HCT116 (cell line): ENCODE measurements at regions not wholly inside any gene's neighbourhood (a gene's known extent, or its start where the extent isn't known, plus 50 kb on each side); places are given as distances from the start of the nearest gene placed in this dataset.

Experiments used
- ATAC-seq: fragments of 200-7000 bp; cut with Tn5 transposase; 2 replicates; pipeline ENCODE4 v1.9.1; 2020; ENCODE audit warnings: mild to moderate bottlenecking, moderate library complexity
- BruUV-seq: library from RNA; stranded (reverse); fragments of 400-500 nt; replicated peaks from 2 replicates; lab custom pipeline; 2021; lab: Mats Ljungman, UMichigan
- CTCF ChIA-PET: fragments of 300-600 bp; sonication (Branson Sonifier 250); formaldehyde crosslinking; loops from one replicate; lab custom pipeline; 2021; ENCODE audit warnings: antibody characterized with exemption; lab: Charles Lee
- POLR2A ChIA-PET: fragments of 300-600, 350-600 bp; sonication (Branson Sonifier 250); formaldehyde crosslinking; loops from one replicate; lab custom pipeline; 2021; ENCODE audit warnings: antibody characterized with exemption; lab: Charles Lee
- RAD21 ChIA-PET, 2 experiments: fragments of 300-600 bp; sonication (Branson Sonifier 250); formaldehyde crosslinking; loops; one replicate each; lab custom pipeline; 2023; ENCODE audit warnings: low total read pairs in 2 of 2; ENCODE audit not compliant: uncharacterized antibody in 2 of 2, unreplicated experiment in 2 of 2, low non-redundant PET in 1 of 2; lab: Charles Lee
- DNase-seq: peaks from one replicate; pipeline ENCODE4 v3.0.0-alpha.2; 2010; ENCODE audit warnings: low read depth, low spot score
- H2AFZ ChIP-seq: fragments of 200-600 bp; shearing (Covaris generic), sonication (generic); 2 replicates; pipeline ENCODE4 v1.6.1; 2017; ENCODE audit warnings: low read depth, mixed run types, mixed read lengths, antibody characterized with exemption, low read length; ENCODE audit not compliant: poor library complexity, severe bottlenecking
- H3K27ac ChIP-seq: 2 replicates; pipeline ENCODE4 v1.5.1; 2012; ENCODE audit warnings: low read depth, low read length
- H3K27me3 ChIP-seq: fragments of 200-600 bp; sonication (generic); 2 replicates; pipeline ENCODE4 v1.6.1; 2016; ENCODE audit warnings: mixed run types, low read length, mixed read lengths; ENCODE audit not compliant: insufficient read depth
- H3K36me3 ChIP-seq, 2 experiments: fragments of 200-500 bp in 1 of 2; fragments of 200-600 bp in 1 of 2; sonication (Bioruptor generic) in 1 of 2; sonication (generic) in 1 of 2; 2 replicates each; pipeline versions ENCODE4 v1.5.1 to v1.6.1; 2014 to 2016; ENCODE audit warnings: low read length in 2 of 2, inconsistent platforms in 1 of 2, mixed read lengths in 1 of 2, mixed run types in 1 of 2; ENCODE audit not compliant: insufficient read depth in 2 of 2, control insufficient read depth in 1 of 2
- H3K4me1 ChIP-seq, 2 experiments: fragments of 200-600 bp in 1 of 2; sonication (generic) in 1 of 2; 2 replicates each; pipeline versions ENCODE4 v1.5.1 to v1.6.1; 2012 to 2017; ENCODE audit warnings: low read length in 2 of 2, inconsistent platforms in 1 of 2, mild to moderate bottlenecking in 1 of 2, mixed read lengths in 1 of 2, mixed run types in 1 of 2, moderate library complexity in 1 of 2; ENCODE audit not compliant: insufficient read depth in 2 of 2, control insufficient read depth in 1 of 2
- H3K4me2 ChIP-seq: fragments of 200-600 bp; sonication (generic); 2 replicates; pipeline ENCODE4 v1.6.1; 2017; ENCODE audit warnings: mixed run types, low read length, mixed read lengths
- H3K4me3 ChIP-seq, 2 experiments: fragments of 200-600 bp in 1 of 2; sonication (generic) in 1 of 2; replicated peaks in 1 of 2; 2 replicates each; pipeline ENCODE4 v1.5.1; 2011 to 2016; ENCODE audit warnings: low read length in 2 of 2, control low read depth in 1 of 2, low read depth in 1 of 2, mild to moderate bottlenecking in 1 of 2, mixed read lengths in 1 of 2, mixed run types in 1 of 2
- H3K79me2 ChIP-seq: fragments of 200-600 bp; sonication (generic); 2 replicates; pipeline ENCODE4 v1.6.1; 2017; ENCODE audit warnings: mild to moderate bottlenecking, mixed run types, low read length, moderate library complexity, mixed read lengths; ENCODE audit not compliant: insufficient read depth
- H3K9ac ChIP-seq: fragments of 200-600 bp; sonication (generic); 2 replicates; pipeline ENCODE4 v1.6.1; 2016; ENCODE audit warnings: low read length, mixed read lengths
- H3K9me2 ChIP-seq: fragments of 200-600 bp; sonication (generic), shearing (Covaris generic); 2 replicates; pipeline ENCODE4 v1.6.1; 2017; ENCODE audit warnings: mixed run types, mild to moderate bottlenecking, moderate library complexity; ENCODE audit not compliant: insufficient read depth
- H3K9me3 ChIP-seq, 2 experiments: fragments of 200-500 bp in 1 of 2; fragments of 200-600 bp in 1 of 2; sonication (Bioruptor generic) in 1 of 2; sonication (generic) in 1 of 2; 2 replicates each; pipeline ENCODE4 v1.6.1; 2014 to 2017; ENCODE audit warnings: low read length in 2 of 2, mixed read lengths in 2 of 2, inconsistent platforms in 1 of 2, low read depth in 1 of 2, mild to moderate bottlenecking in 1 of 2, mixed run types in 1 of 2, moderate library complexity in 1 of 2; ENCODE audit not compliant: control insufficient read depth in 1 of 2, insufficient read depth in 1 of 2
- H4K20me1 ChIP-seq: fragments of 200-600 bp; sonication (generic), shearing (Covaris generic); 2 replicates; pipeline ENCODE4 v1.6.1; 2017; ENCODE audit warnings: mixed run types, mild to moderate bottlenecking, moderate library complexity; ENCODE audit not compliant: insufficient read depth
- CBX3 ChIP-seq: IDR thresholded peaks from 2 replicates; pipeline ENCODE4 v1.6.1; 2012; ENCODE audit warnings: low read depth
- CEBPB ChIP-seq: IDR thresholded peaks from 2 replicates; pipeline ENCODE4 v1.6.1; 2012; ENCODE audit warnings: low read depth
- ELF1 ChIP-seq: IDR thresholded peaks from 2 replicates; pipeline ENCODE4 v1.6.1; 2012; ENCODE audit warnings: low read depth, borderline replicate concordance
- EZH2 ChIP-seq: fragments of 200-600 bp; sonication (generic); IDR thresholded peaks from 2 replicates; pipeline ENCODE4 v1.6.1; 2017; ENCODE audit warnings: antibody characterized with exemption, mixed run types
- EZH2phosphoT487 ChIP-seq: fragments of 200-600 bp; IDR thresholded peaks from 2 replicates; pipeline ENCODE4 v1.6.1; 2018; ENCODE audit warnings: antibody characterized with exemption, borderline replicate concordance
- JUND ChIP-seq: IDR thresholded peaks from 2 replicates; pipeline ENCODE4 v1.6.1; 2012
- POLR2A ChIP-seq: IDR thresholded peaks from 2 replicates; pipeline ENCODE4 v1.7.0; 2011; ENCODE audit warnings: borderline replicate concordance; ENCODE audit not compliant: insufficient read depth, insufficient read length; ENCODE audit errors: extremely low read depth
- POLR2AphosphoS5 ChIP-seq: IDR thresholded peaks from 2 replicates; pipeline ENCODE4 v1.6.1; 2011; ENCODE audit warnings: mild to moderate bottlenecking, low read depth, low read length, moderate library complexity
- RAD21 ChIP-seq: IDR thresholded peaks from 2 replicates; pipeline ENCODE4 v1.6.1; 2012; ENCODE audit warnings: low read depth, mild to moderate bottlenecking
- SIN3A ChIP-seq: IDR thresholded peaks from 2 replicates; pipeline ENCODE4 v1.6.1; 2012; ENCODE audit warnings: low read depth
- SP1 ChIP-seq: IDR thresholded peaks from 2 replicates; pipeline ENCODE4 v1.6.1; 2012; ENCODE audit warnings: low read depth
- YY1 ChIP-seq: IDR thresholded peaks from 2 replicates; pipeline ENCODE4 v1.6.1; 2011; ENCODE audit warnings: low read length, low read depth, moderate library complexity, mild to moderate bottlenecking; ENCODE audit not compliant: insufficient replicate concordance; ENCODE audit errors: extremely low read depth
- ZFX ChIP-seq: fragments of 450-650 bp; IDR thresholded peaks from 2 replicates; pipeline ENCODE4 v1.6.1; 2017
- intact Hi-C: fragments of 100-400 bp; cut with micrococcal nuclease; formaldehyde crosslinking; loops from 2 replicates; pipeline ENCODE4 v1.10.0; 2022
- TF ChIP-seq, protein P1 (sequence below): IDR thresholded peaks from 2 replicates; pipeline ENCODE4 v1.6.1; 2012
- TF ChIP-seq, protein P2 (sequence below), 3 experiments: fragments of 200-600 bp in 1 of 3; sonication (generic) in 1 of 3; IDR thresholded peaks in 2 of 3; conservative IDR thresholded peaks in 1 of 3; 2 replicates each; pipeline ENCODE4 v1.5.1; 2012 to 2017; ENCODE audit warnings: low read depth in 2 of 3, low read length in 2 of 3, antibody characterized with exemption in 1 of 3, borderline replicate concordance in 1 of 3, control low read depth in 1 of 3, mild to moderate bottlenecking in 1 of 3, mixed read lengths in 1 of 3, mixed run types in 1 of 3, moderate library complexity in 1 of 3; ENCODE audit not compliant: insufficient read depth in 1 of 3

DNA sequence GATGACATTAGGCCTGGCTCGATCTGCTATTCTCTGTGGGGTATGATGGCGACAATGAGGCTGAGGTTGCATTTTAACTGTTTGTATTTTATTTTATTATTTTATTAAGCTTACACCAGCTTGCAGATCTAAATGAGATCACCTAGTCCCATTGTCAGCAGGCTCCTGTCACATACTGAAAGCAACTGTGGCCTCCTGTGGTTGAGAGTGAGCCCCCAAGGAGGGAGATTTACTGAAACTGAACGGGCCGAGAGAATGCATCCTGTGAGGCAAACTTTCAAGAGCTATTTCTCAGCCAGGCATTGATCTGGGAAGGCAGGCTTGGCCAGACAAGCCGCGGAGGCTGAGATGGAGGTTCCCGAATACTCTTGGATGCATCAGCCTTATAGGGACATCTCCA, 210.4 kb upstream of the ARRDC4 start (continued):
- TF ChIP-seq EZH2phosphoT487 (no peak), POLR2A (no peak), RAD21 (no peak), CBX3 (no peak), ZFX (no peak), YY1 (no peak), JUND (no peak), EZH2 (no peak), SP1 (no peak), POLR2AphosphoS5 (no peak), SIN3A (no peak), ELF1 (no peak)
- TF ChIP-seq, protein P1, sequence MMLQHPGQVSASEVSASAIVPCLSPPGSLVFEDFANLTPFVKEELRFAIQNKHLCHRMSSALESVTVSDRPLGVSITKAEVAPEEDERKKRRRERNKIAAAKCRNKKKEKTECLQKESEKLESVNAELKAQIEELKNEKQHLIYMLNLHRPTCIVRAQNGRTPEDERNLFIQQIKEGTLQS, result no peak
- TF ChIP-seq, protein P2, sequence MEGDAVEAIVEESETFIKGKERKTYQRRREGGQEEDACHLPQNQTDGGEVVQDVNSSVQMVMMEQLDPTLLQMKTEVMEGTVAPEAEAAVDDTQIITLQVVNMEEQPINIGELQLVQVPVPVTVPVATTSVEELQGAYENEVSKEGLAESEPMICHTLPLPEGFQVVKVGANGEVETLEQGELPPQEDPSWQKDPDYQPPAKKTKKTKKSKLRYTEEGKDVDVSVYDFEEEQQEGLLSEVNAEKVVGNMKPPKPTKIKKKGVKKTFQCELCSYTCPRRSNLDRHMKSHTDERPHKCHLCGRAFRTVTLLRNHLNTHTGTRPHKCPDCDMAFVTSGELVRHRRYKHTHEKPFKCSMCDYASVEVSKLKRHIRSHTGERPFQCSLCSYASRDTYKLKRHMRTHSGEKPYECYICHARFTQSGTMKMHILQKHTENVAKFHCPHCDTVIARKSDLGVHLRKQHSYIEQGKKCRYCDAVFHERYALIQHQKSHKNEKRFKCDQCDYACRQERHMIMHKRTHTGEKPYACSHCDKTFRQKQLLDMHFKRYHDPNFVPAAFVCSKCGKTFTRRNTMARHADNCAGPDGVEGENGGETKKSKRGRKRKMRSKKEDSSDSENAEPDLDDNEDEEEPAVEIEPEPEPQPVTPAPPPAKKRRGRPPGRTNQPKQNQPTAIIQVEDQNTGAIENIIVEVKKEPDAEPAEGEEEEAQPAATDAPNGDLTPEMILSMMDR (IDR thresholded peaks at IDR 0.05 in 2 of 3, conservative IDR thresholded peaks at IDR 0.05 in 1 of 3; ENCODE audit: borderline replicate concordance in 1 of 3, insufficient read depth in 1 of 3, low read depth in 2 of 3, low read length in 2 of 3), result no peak

DNA sequence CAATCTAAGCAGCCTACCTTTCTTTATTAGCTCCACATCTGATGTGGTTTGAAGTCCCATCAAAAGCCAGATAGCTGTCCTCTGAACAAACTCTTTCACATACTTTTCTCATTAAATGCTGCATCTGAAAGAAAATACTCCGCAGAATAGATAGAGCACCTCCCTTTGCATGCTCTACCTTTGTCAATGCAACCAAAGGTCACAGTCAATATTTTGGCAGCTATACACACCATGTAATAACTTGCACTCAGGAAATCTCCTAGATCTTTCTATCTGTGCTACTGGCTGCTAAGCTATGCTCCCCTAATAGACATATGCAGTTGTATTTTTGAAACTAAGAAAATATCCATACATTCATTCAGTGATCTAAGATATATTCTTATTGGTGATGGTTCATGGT, 204.8 kb upstream of the ARRDC4 start:
- RAD21 ChIA-PET, result no interaction called here
- intact Hi-C loops, result loop anchor here (5.0 kb wide), 1 partner anchor 1398 kb away; no protein-coding TSS in a partner anchor
- Histone ChIP-seq H3K9me3 (no peaks in the 10 kb centered on the region), H2AFZ (no peak overlapping the region), H3K79me2 (no peaks in the 10 kb centered on the region), H3K4me3 (no peak overlapping the region), H3K4me2 (no peak overlapping the region), H3K27me3 (no peaks in the 10 kb centered on the region), H3K9ac (no peak overlapping the region), H3K27ac (no peak overlapping the region), H3K9me2 (no peaks in the 10 kb centered on the region), H3K4me1 (no peaks in the 10 kb centered on the region), H3K36me3 (no peaks in the 10 kb centered on the region), H4K20me1 (no peaks in the 10 kb centered on the region)
- POLR2A ChIA-PET, result no interaction called here
- CTCF ChIA-PET, result interaction anchor here (0.6 to 1.5 kb wide), 6 partner anchors 14 to 1482 kb away, joined by 3 to 7 read pairs (median 3); no protein-coding TSS in a partner anchor
- DNase-seq (no peak), ATAC-seq (no peak)
- TF ChIP-seq CEBPB (no peak), EZH2phosphoT487 (no peak), ZFX (no peak), RAD21 (no peak)
- TF ChIP-seq, protein P2 (IDR thresholded peaks at IDR 0.05 in 2 of 3, conservative IDR thresholded peaks at IDR 0.05 in 1 of 3; ENCODE audit: borderline replicate concordance in 1 of 3, insufficient read depth in 1 of 3, low read depth in 2 of 3, low read length in 2 of 3), result no peak
- BruUV-seq, result no TSS peak
